GM12878 (cell line): ENCODE measurements at regions not wholly inside any gene's neighbourhood (a gene's known extent, or its start where the extent isn't known, plus 50 kb on each side); places are given as distances from the start of the nearest gene placed in this dataset.

Experiments
- ATAC-seq: fragments of 200-7000 bp; cut with Tn5 transposase; 3 replicates; pipeline ENCODE4 v1.9.1; 2020; ENCODE audit warnings: mild to moderate bottlenecking, moderate library complexity
- BruUV-seq: library from RNA; stranded (reverse); fragments of 400-500 nt; replicated peaks from 2 replicates; lab custom pipeline; 2021; lab: Mats Ljungman, UMichigan
- CTCF ChIA-PET: fragments of 300-600 bp; sonication (Branson Sonifier 250); formaldehyde crosslinking; extraction: SDS; loops from one replicate; lab custom pipeline; 2021; ENCODE audit warnings: inconsistent platforms; lab: Yijun Ruan, JAX
- POLR2A ChIA-PET: fragments of 350-600 bp; formaldehyde crosslinking; extraction: SDS; loops from one replicate; lab custom pipeline; 2021; ENCODE audit warnings: inconsistent platforms; lab: Charles Lee
- RAD21 ChIA-PET: fragments of 300-600 bp; sonication (Branson Sonifier 250); formaldehyde crosslinking; loops from one replicate; lab custom pipeline; 2023; ENCODE audit warnings: antibody characterized with exemption; ENCODE audit not compliant: unreplicated experiment; lab: Charles Lee
- SMC1A ChIA-PET: fragments of 300-600 bp; sonication (Branson Sonifier 250); formaldehyde crosslinking; loops from one replicate; lab custom pipeline; 2023; ENCODE audit not compliant: unreplicated experiment, uncharacterized antibody; lab: Charles Lee
- DNase-seq: peaks from one replicate; pipeline ENCODE4 v3.0.0-alpha.2; 2011; ENCODE audit warnings: low read depth, low spot score
- FAIRE-seq: peaks from 3 replicates; lab custom pipeline; 2011; peaks lifted over from hg19 to GRCh38; lab: Jason Lieb, UNC
- H2AFZ ChIP-seq: 2 replicates; pipeline ENCODE4 v1.6.0; 2011; ENCODE audit warnings: low read depth, low read length, control low read depth; ENCODE audit not compliant: control insufficient read depth
- H3K27ac ChIP-seq: 2 replicates; pipeline ENCODE4 v1.5.1; 2011; ENCODE audit warnings: control low read depth; ENCODE audit not compliant: control insufficient read depth, insufficient read depth
- H3K27me3 ChIP-seq, 2 experiments: replicated peaks in 1 of 2; 2 replicates each; pipeline versions ENCODE4 v1.6.0 to v1.6.1; 2011; ENCODE audit warnings: low read length in 1 of 2; ENCODE audit not compliant: control insufficient read depth in 2 of 2, insufficient read depth in 2 of 2
- H3K36me3 ChIP-seq, 2 experiments: 2 replicates each; pipeline ENCODE4 v1.5.1; 2011; ENCODE audit warnings: low read length in 1 of 2; ENCODE audit not compliant: control insufficient read depth in 2 of 2, insufficient read depth in 2 of 2
- H3K4me1 ChIP-seq: 2 replicates; pipeline ENCODE4 v1.6.1; 2011; ENCODE audit warnings: mild to moderate bottlenecking, low read length, moderate library complexity, mixed read lengths; ENCODE audit not compliant: control insufficient read depth, insufficient read depth
- H3K4me2 ChIP-seq: 2 replicates; pipeline ENCODE4 v1.6.0; 2011; ENCODE audit warnings: control low read depth; ENCODE audit not compliant: control insufficient read depth, insufficient read depth
- H3K4me3 ChIP-seq: fragments of 200-600 bp; sonication (generic); 2 replicates; pipeline ENCODE4 v1.5.1; 2016
- H3K79me2 ChIP-seq: 2 replicates; pipeline ENCODE4 v1.6.0; 2011; ENCODE audit warnings: low read length; ENCODE audit not compliant: control insufficient read depth, insufficient read depth
- H3K9ac ChIP-seq: 2 replicates; pipeline ENCODE4 v1.8.0; 2011; ENCODE audit warnings: low read length, control low read depth, mixed read lengths; ENCODE audit not compliant: control insufficient read depth, insufficient read depth
- H3K9me3 ChIP-seq: replicated peaks from 3 replicates; pipeline ENCODE4 v1.5.1; 2011; ENCODE audit warnings: mild to moderate bottlenecking, low read length; ENCODE audit not compliant: control insufficient read depth, insufficient read depth
- H4K20me1 ChIP-seq: 2 replicates; pipeline ENCODE4 v1.6.0; 2011; ENCODE audit not compliant: control insufficient read depth, insufficient read depth
- BCL11A ChIP-seq: IDR thresholded peaks from 2 replicates; pipeline ENCODE4 v1.6.1; 2011; ENCODE audit warnings: low read depth, low read length
- BHLHE40 ChIP-seq, 2 experiments: fragments of 450-650 bp in 1 of 2; IDR thresholded peaks; 2 replicates each; pipeline ENCODE4 v1.6.1; 2011 to 2017; ENCODE audit warnings: low read depth in 2 of 2, borderline replicate concordance in 1 of 2, improper control_type of control experiment in 1 of 2, low read length in 1 of 2, mild to moderate bottlenecking in 1 of 2
- FOXM1 ChIP-seq: IDR thresholded peaks from 2 replicates; pipeline ENCODE4 v1.6.1; 2012; ENCODE audit warnings: low read depth, mild to moderate bottlenecking, inconsistent platforms, low read length, moderate library complexity
- SIN3A ChIP-seq: IDR thresholded peaks from 2 replicates; pipeline ENCODE4 v1.6.1; 2012; ENCODE audit warnings: low read depth, low read length, improper control_type of control experiment
- WGBS: methylation state at CpG from one replicate; pipeline ENCODE4 v1.1.6; 2016; ENCODE audit warnings: low lambda C conversion rate; ENCODE audit not compliant: insufficient replicate concordance, insufficient coverage; ENCODE audit errors: missing lambda C conversion rate; 5-methylcytosine and 5-hydroxymethylcytosine counted together
- in situ Hi-C: fragments of 300-500 bp; cut with MboI; formaldehyde crosslinking; loops from 9 replicates; pipeline ENCODE4 v1.14.3; 2018; ENCODE audit warnings: mixed read lengths
- intact Hi-C: fragments of 100-400 bp; cut with micrococcal nuclease; formaldehyde crosslinking; loops from one replicate; pipeline ENCODE4 v1.14.2; 2022; ENCODE audit not compliant: unreplicated experiment

DNA sequence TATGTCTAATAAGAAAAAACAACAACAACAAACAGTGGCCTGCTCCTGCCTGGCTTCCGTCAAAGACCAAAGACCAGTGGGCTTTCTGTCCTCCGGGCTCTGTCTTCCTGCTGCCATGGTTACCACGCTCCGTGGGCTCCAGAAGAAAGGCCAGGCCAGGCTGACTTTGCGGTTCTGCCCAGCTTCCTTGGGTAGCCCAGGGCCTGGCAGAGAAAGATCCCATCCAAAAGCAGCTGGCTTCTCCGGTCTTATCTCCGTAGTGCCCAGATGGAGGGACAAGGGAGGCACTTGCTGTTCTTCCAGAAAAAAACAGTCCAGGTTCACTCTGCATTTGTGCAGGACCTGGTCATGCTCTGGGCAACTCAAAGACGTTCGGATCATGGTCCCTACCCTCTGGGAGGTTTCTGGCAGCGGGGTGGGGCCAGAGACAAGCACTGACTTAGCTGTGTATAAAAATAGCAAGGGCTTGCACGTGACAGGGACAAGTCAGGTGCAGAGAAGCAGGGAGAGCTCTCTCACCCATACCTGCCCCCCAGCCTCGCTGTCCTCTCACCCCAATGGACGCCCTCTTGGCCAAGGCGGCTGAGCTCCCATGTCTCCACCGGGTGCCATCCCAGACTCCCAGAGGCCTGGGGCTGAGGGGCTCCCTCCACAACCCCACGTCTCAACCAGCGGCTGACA lies 212.2 kb downstream of the C9orf50 start:
- Histone ChIP-seq H3K4me1 (peaks cover 5% of the 10 kb centered on the region), H3K27me3 (no peaks in the 10 kb centered on the region), H2AFZ (no peak overlapping the region), H3K36me3 (no peaks in the 10 kb centered on the region)
- in situ Hi-C loops = no loop called here
- ChIA-PET RAD21 (interaction anchor here (1.0 kb wide), 1 partner anchor 266 kb away, joined by 3 read pairs; no protein-coding TSS in a partner anchor), CTCF (no interaction called here), SMC1A (interaction anchor here (0.6 kb wide), 1 partner anchor 71 kb away, joined by 3 read pairs; no protein-coding TSS in a partner anchor), POLR2A (interaction anchor here (1.5 kb wide), 1 partner anchor 51 kb away, joined by 3 read pairs; no protein-coding TSS in a partner anchor)
- FAIRE-seq = no peak
- no TSS peak for BruUV-seq
- TF ChIP-seq SIN3A = no peak
- peak in 1 of 2 experiments; percentile 36; a peak in 1 of 4 replicates for TF ChIP-seq BHLHE40 (IDR thresholded peaks at IDR 0.05; ENCODE audit: borderline replicate concordance in 1 of 2, low read depth in 2 of 2, low read length in 1 of 2)
- TF ChIP-seq, all 136 proteins: peak for 1
- no peak overlapping the region for H3K27ac ChIP-seq
- intact Hi-C loops = no loop called here
- no peaks in the 10 kb centered on the region for H4K20me1 ChIP-seq
- 48% methylated on average over 17 of the region's 17 CpGs for WGBS
- DNase-seq = no peak
- no peak for ATAC-seq
- no peak overlapping the region for H3K4me2 ChIP-seq
- H3K4me3 ChIP-seq = no peak overlapping the region
- H3K9me3 ChIP-seq = no peaks in the 10 kb centered on the region; the same call in 2 of the 3 replicates
- no peaks in the 10 kb centered on the region for H3K79me2 ChIP-seq
- H3K9ac ChIP-seq = no peak overlapping the region

DNA sequence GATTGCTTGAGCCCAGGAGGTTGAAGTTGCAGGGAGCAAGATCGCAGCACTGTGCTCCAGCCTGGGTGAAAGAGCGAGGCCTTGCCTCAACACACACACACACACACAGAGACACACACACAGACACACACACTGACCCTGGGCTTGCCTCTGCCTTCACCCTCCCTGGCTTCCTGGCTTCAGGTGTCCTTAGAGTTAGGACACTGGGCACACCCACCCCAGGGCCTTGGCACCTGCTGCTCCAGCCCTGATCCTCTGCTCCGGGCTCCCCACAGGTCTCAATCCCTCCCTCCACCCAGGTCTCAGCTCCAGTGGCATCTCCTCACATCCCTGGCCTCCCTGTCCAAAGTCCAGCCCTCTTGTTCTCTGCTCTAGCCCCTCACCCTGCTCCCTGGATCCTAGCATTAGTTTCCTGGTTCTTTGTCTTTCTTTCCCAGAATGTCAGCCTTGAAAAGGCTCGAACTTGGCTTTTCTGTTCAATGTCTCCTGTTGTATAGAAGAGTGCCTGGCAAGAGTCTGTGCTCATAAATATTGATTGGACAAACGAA lies 212.9 kb downstream of the C9orf50 start:
- BruUV-seq = no TSS peak
- no peaks in the 10 kb centered on the region for H3K36me3 ChIP-seq
- no peaks in the 10 kb centered on the region for H3K27me3 ChIP-seq
- POLR2A ChIA-PET = interaction anchor here (1.5 kb wide), 1 partner anchor 52 kb away, joined by 3 read pairs; no protein-coding TSS in a partner anchor
- FAIRE-seq (no peak), DNase-seq (no peak), ATAC-seq (no peak)
- H4K20me1 ChIP-seq = no peaks in the 10 kb centered on the region
- peaks cover 5% of the 10 kb centered on the region for H3K4me1 ChIP-seq
- no peaks in the 10 kb centered on the region for H3K79me2 ChIP-seq
- RAD21 ChIA-PET = no interaction called here
- no peak overlapping the region for H2AFZ ChIP-seq
- no peaks in the 10 kb centered on the region; the same call in 2 of the 3 replicates for H3K9me3 ChIP-seq
- SMC1A ChIA-PET = no interaction called here
- H3K27ac ChIP-seq = no peak overlapping the region
- 33% methylated on average over 5 of the region's 5 CpGs for WGBS
- no peak overlapping the region for H3K9ac ChIP-seq
- intact Hi-C loops = no loop called here
- TF ChIP-seq BCL11A = no peak
- no peak for TF ChIP-seq FOXM1
- no peak overlapping the region for H3K4me3 ChIP-seq
- H3K4me2 ChIP-seq = no peak overlapping the region
- in situ Hi-C loops = no loop called here
- CTCF ChIA-PET = no interaction called here
